H9 (cell line): ENCODE measurements at regions not wholly inside any gene's neighbourhood (a gene's known extent, or its start where the extent isn't known, plus 50 kb on each side); places are given as distances from the start of the nearest gene placed in this dataset.

Source experiments
- DNase-seq: peaks from one replicate; pipeline ENCODE4 v3.0.0-alpha.2; 2017
- H2AFZ ChIP-seq: one replicate; pipeline ENCODE4 v1.6.1; 2013; ENCODE audit warnings: mild to moderate bottlenecking, low read length, control low read depth, moderate library complexity
- H2AK5ac ChIP-seq: 2 replicates; pipeline ENCODE4 v1.6.1; 2013; ENCODE audit warnings: low read length, control low read depth, mixed read lengths; ENCODE audit not compliant: insufficient read length
- H2BK120ac ChIP-seq: one replicate; pipeline ENCODE4 v1.6.1; 2013; ENCODE audit warnings: low read depth, mild to moderate bottlenecking, low read length, control low read depth, inconsistent platforms; ENCODE audit not compliant: poor library complexity, severe bottlenecking
- H2BK12ac ChIP-seq: 2 replicates; pipeline ENCODE4 v1.6.1; 2013; ENCODE audit warnings: low read length, control low read depth, mixed read lengths, low read depth; ENCODE audit not compliant: insufficient read length
- H2BK15ac ChIP-seq: 2 replicates; pipeline ENCODE4 v1.6.1; 2013; ENCODE audit warnings: low read depth, low read length, control low read depth
- H2BK20ac ChIP-seq: one replicate; pipeline ENCODE4 v1.6.1; 2013; ENCODE audit warnings: low read depth, mild to moderate bottlenecking, low read length, control low read depth, inconsistent platforms; ENCODE audit not compliant: poor library complexity, severe bottlenecking
- H2BK5ac ChIP-seq: 2 replicates; pipeline ENCODE4 v1.6.1; 2013; ENCODE audit warnings: low read length, control low read depth, mixed read lengths; ENCODE audit not compliant: insufficient read length
- H3K14ac ChIP-seq: 2 replicates; pipeline ENCODE4 v1.6.1; 2013; ENCODE audit warnings: low read length, control low read depth; ENCODE audit not compliant: insufficient read depth
- H3K18ac ChIP-seq: 2 replicates; pipeline ENCODE4 v1.6.1; 2013; ENCODE audit warnings: low read depth, mild to moderate bottlenecking, mixed read lengths, low read length, control low read depth; ENCODE audit not compliant: insufficient read length
- H3K23ac ChIP-seq: 2 replicates; pipeline ENCODE4 v1.6.1; 2013; ENCODE audit warnings: low read length, control low read depth, mixed read lengths, low read depth; ENCODE audit not compliant: insufficient read length
- H3K23me2 ChIP-seq: 2 replicates; pipeline ENCODE4 v1.6.1; 2013; ENCODE audit warnings: low read depth, mild to moderate bottlenecking, mixed read lengths, low read length, control low read depth; ENCODE audit not compliant: insufficient read length, poor library complexity, severe bottlenecking
- H3K27ac ChIP-seq: 2 replicates; pipeline ENCODE4 v1.5.1; 2013; ENCODE audit warnings: low read length, control low read depth, mixed read lengths, low read depth; ENCODE audit not compliant: insufficient read length
- H3K27me3 ChIP-seq: 2 replicates; pipeline ENCODE4 v1.6.1; 2013; ENCODE audit warnings: low read length, control low read depth, inconsistent platforms; ENCODE audit not compliant: insufficient read depth
- H3K4ac ChIP-seq: 2 replicates; pipeline ENCODE4 v1.6.1; 2013; ENCODE audit warnings: low read depth, mild to moderate bottlenecking, control low read depth, inconsistent platforms, low read length, moderate library complexity
- H3K4me1 ChIP-seq: 2 replicates; pipeline ENCODE4 v1.6.1; 2013; ENCODE audit warnings: low read length, control low read depth, inconsistent platforms; ENCODE audit not compliant: insufficient read depth
- H3K4me2 ChIP-seq: 2 replicates; pipeline ENCODE4 v1.6.1; 2013; ENCODE audit warnings: low read length, control low read depth, mixed read lengths; ENCODE audit not compliant: insufficient read length, insufficient read depth
- H3K56ac ChIP-seq: 2 replicates; pipeline ENCODE4 v1.6.1; 2013; ENCODE audit warnings: low read depth, mild to moderate bottlenecking, mixed read lengths, low read length, control low read depth; ENCODE audit not compliant: insufficient read length
- H3K79me1 ChIP-seq: 2 replicates; pipeline ENCODE4 v1.6.1; 2013; ENCODE audit warnings: low read depth, mild to moderate bottlenecking, moderate library complexity, low read length, control low read depth, inconsistent platforms; ENCODE audit not compliant: insufficient read depth, poor library complexity, severe bottlenecking
- H3K79me2 ChIP-seq: 2 replicates; pipeline ENCODE4 v1.6.1; 2013; ENCODE audit warnings: low read length, control low read depth, inconsistent platforms; ENCODE audit not compliant: insufficient read depth
- H3K9ac ChIP-seq: 2 replicates; pipeline ENCODE4 v1.6.1; 2013; ENCODE audit warnings: low read length, control low read depth, mixed read lengths; ENCODE audit not compliant: insufficient read length; ENCODE audit errors: extremely low read depth
- H3K9me3 ChIP-seq: one replicate; pipeline ENCODE4 v1.6.1; 2013; ENCODE audit warnings: low read depth, low read length, inconsistent platforms; ENCODE audit not compliant: control insufficient read depth
- H3T11ph ChIP-seq: one replicate; pipeline ENCODE4 v1.6.1; 2013; ENCODE audit warnings: mild to moderate bottlenecking, low read length, control low read depth, inconsistent platforms
- H4K20me1 ChIP-seq: one replicate; pipeline ENCODE4 v1.6.1; 2013; ENCODE audit not compliant: control insufficient read depth, insufficient read length, insufficient read depth
- H4K5ac ChIP-seq: 2 replicates; pipeline ENCODE4 v1.6.1; 2013; ENCODE audit warnings: low read depth, mild to moderate bottlenecking, mixed read lengths, low read length, control low read depth; ENCODE audit not compliant: insufficient read length
- H4K8ac ChIP-seq: replicated peaks from 2 replicates; pipeline ENCODE4 v1.6.1; 2013; ENCODE audit warnings: low read length, control low read depth, mixed read lengths, low read depth; ENCODE audit not compliant: insufficient read length
- H4K91ac ChIP-seq: 2 replicates; pipeline ENCODE4 v1.6.1; 2013; ENCODE audit warnings: low read depth, mild to moderate bottlenecking, moderate library complexity, mixed read lengths, low read length, control low read depth; ENCODE audit not compliant: insufficient read length
- H3K27ac Mint-ChIP-seq, 3 experiments: 2 replicates in 2 of 3; 3 replicates in 1 of 3; pipeline ENCODE4 v1.8.0; 2020 to 2021; ENCODE audit warnings: mixed read lengths in 3 of 3, mild to moderate bottlenecking in 1 of 3, moderate library complexity in 1 of 3
- H3K27me3 Mint-ChIP-seq: 2 replicates; pipeline ENCODE4 v1.8.0; 2021; ENCODE audit warnings: low read depth, mild to moderate bottlenecking, moderate library complexity, mixed read lengths
- H3K36me3 Mint-ChIP-seq, 3 experiments: 2 replicates in 2 of 3; 3 replicates in 1 of 3; pipeline ENCODE4 v1.8.0; 2020 to 2021; ENCODE audit warnings: low read depth in 3 of 3, mixed read lengths in 3 of 3; ENCODE audit not compliant: insufficient read depth in 1 of 3
- H3K4me1 Mint-ChIP-seq, 2 experiments: 2 replicates each; pipeline ENCODE4 v1.8.0; 2020; ENCODE audit warnings: mixed read lengths in 2 of 2
- H3K4me3 Mint-ChIP-seq, 2 experiments: 2 replicates in 1 of 2; 3 replicates in 1 of 2; pipeline ENCODE4 v1.8.0; 2020 to 2021; ENCODE audit warnings: mild to moderate bottlenecking in 2 of 2, mixed read lengths in 2 of 2, moderate library complexity in 1 of 2
- H3K9me3 Mint-ChIP-seq, 2 experiments: 2 replicates in 1 of 2; 3 replicates in 1 of 2; pipeline ENCODE4 v1.8.0; 2020; ENCODE audit warnings: mild to moderate bottlenecking in 2 of 2, mixed read lengths in 2 of 2, moderate library complexity in 1 of 2
- CTCF ChIP-seq: fragments of 200-600 bp; sonication (generic); conservative IDR thresholded peaks from 3 replicates; pipeline ENCODE4 v1.8.0; 2021; ENCODE audit warnings: antibody characterized with exemption, mild to moderate bottlenecking
- WGBS: extraction: QIAGEN DNeasy Blood & Tissue Kit; methylation state at CpG from one replicate; pipeline ENCODE4 v1.1.7; 2013; ENCODE audit warnings: missing lambda C conversion rate, low lambda C conversion rate, mixed read lengths; ENCODE audit not compliant: insufficient read length; ENCODE audit errors: extremely low coverage; 5-methylcytosine and 5-hydroxymethylcytosine counted together

- peaks cover 2% of the 10 kb centered on the region; the same call in 1 of the 2 replicates for H3K27me3 Mint-ChIP-seq
- Histone ChIP-seq H3K56ac (no peak overlapping the region), H3K14ac (no peak overlapping the region), H3K4ac (no peak overlapping the region), H3T11ph (no peak overlapping the region), H2BK12ac (no peak overlapping the region), H3K27me3 (no peaks in the 10 kb centered on the region), H3K23ac (no peak overlapping the region), H3K9ac (no peak overlapping the region), H2BK120ac (no peak overlapping the region), H4K20me1 (no peaks in the 10 kb centered on the region), H2AK5ac (no peak overlapping the region), H2BK15ac (no peak overlapping the region), H3K18ac (no peak overlapping the region), H3K4me1 (no peaks in the 10 kb centered on the region), H3K9me3 (no peaks in the 10 kb centered on the region), H2BK20ac (no peak overlapping the region), H3K23me2 (no peaks in the 10 kb centered on the region), H2BK5ac (no peak overlapping the region), H3K27ac (no peak overlapping the region), H3K79me2 (no peaks in the 10 kb centered on the region), H4K5ac (no peak overlapping the region), H3K79me1 (no peaks in the 10 kb centered on the region), H4K8ac (no peak overlapping the region), H2AFZ (no peak overlapping the region), H3K4me2 (no peak overlapping the region), H4K91ac (no peak overlapping the region)
- no CpG with 5 or more reads among the region's 2 CpGs for WGBS
- no peaks in the 10 kb centered on the region for H3K36me3 Mint-ChIP-seq
- no peak for DNase-seq
- H3K27ac Mint-ChIP-seq = no peak overlapping the region
- H3K9me3 Mint-ChIP-seq = no peaks in the 10 kb centered on the region
- no peak for TF ChIP-seq CTCF
- no peaks in the 10 kb centered on the region for H3K4me1 Mint-ChIP-seq
- H3K4me3 Mint-ChIP-seq = no peak overlapping the region
Observed at GRCh38 chr10:58996866-58997265, 179.6 kb upstream of the PHYHIPL start.
